Activated B cell treated with CpG ODN at 0.5 μM for 24 hours (primary cell): ENCODE measurements at regions not wholly inside any gene's neighbourhood (a gene's known extent, or its start where the extent isn't known, plus 50 kb on each side); places are given as distances from the start of the nearest gene placed in this dataset.

Experiments used
- ATAC-seq: fragments of 200-7000 bp; cut with Tn5 transposase; one replicate; pipeline ENCODE4 v1.10.0; 2021; ENCODE audit warnings: low read depth, mild to moderate bottlenecking, moderate library complexity
- CTCF ChIA-PET: fragments of 350-600 bp; sonication (Branson Sonifier 250); formaldehyde crosslinking; loops from one replicate; lab custom pipeline; 2021; ENCODE audit warnings: antibody characterized with exemption; lab: Charles Lee
- POLR2A ChIA-PET: fragments of 350-600 bp; sonication (Branson Sonifier 250); formaldehyde crosslinking; loops from one replicate; lab custom pipeline; 2021; ENCODE audit warnings: antibody characterized with exemption; lab: Charles Lee
- DNase-seq: peaks from one replicate; pipeline ENCODE4 v3.0.0; 2022
- H3K27ac Mint-ChIP-seq: one replicate; pipeline ENCODE4 v1.8.0; 2020; ENCODE audit warnings: mixed read lengths
- H3K27me3 Mint-ChIP-seq: one replicate; pipeline ENCODE4 v1.8.0; 2021; ENCODE audit warnings: mixed read lengths
- H3K36me3 Mint-ChIP-seq: one replicate; pipeline ENCODE4 v1.8.0; 2021; ENCODE audit warnings: low read depth, mixed read lengths
- H3K4me1 Mint-ChIP-seq: one replicate; pipeline ENCODE4 v1.8.0; 2021; ENCODE audit warnings: mixed read lengths
- H3K4me3 Mint-ChIP-seq: one replicate; pipeline ENCODE4 v1.8.0; 2020; ENCODE audit warnings: mild to moderate bottlenecking, mixed read lengths
- H3K9me3 Mint-ChIP-seq: one replicate; pipeline ENCODE4 v1.8.0; 2020; ENCODE audit warnings: mixed read lengths
- intact Hi-C: fragments of 100-400 bp; cut with micrococcal nuclease; formaldehyde crosslinking; loops from one replicate; pipeline ENCODE4 v1.15.1; 2024
- TF ChIP-seq, protein P1 (sequence below): fragments of 200-600 bp; IDR thresholded peaks from one replicate; pipeline ENCODE4 v1.8.0; 2022; ENCODE audit warnings: antibody characterized with exemption, mild to moderate bottlenecking

DNA sequence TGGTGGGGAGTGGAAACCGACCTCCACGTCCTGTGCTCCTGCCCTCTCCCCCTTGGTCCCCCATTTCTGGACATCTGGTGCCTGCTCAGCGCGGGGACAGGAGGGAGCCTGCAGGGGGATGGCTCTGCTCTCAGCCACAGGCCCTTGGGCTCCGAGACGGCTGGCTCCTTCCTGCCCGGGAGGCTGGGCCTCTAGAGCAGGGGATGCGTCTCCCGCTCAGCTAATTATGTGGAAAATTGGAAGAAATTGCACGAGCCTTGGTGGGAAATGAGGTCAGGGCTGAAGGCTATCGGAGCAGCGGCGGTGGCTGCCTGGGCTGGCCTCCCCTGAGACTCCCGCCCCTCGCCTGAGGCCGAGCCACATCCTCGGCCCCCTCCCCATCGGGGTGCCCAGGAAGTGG, 154.6 kb upstream of the CIBAR2 start:
- POLR2A ChIA-PET = no interaction called here
- H3K27ac Mint-ChIP-seq = no peak overlapping the region
- peaks cover 13% of the 10 kb centered on the region for H3K27me3 Mint-ChIP-seq
- ATAC-seq (no peak), DNase-seq (no peak)
- H3K36me3 Mint-ChIP-seq = no peaks in the 10 kb centered on the region
- TF ChIP-seq, protein P1, sequence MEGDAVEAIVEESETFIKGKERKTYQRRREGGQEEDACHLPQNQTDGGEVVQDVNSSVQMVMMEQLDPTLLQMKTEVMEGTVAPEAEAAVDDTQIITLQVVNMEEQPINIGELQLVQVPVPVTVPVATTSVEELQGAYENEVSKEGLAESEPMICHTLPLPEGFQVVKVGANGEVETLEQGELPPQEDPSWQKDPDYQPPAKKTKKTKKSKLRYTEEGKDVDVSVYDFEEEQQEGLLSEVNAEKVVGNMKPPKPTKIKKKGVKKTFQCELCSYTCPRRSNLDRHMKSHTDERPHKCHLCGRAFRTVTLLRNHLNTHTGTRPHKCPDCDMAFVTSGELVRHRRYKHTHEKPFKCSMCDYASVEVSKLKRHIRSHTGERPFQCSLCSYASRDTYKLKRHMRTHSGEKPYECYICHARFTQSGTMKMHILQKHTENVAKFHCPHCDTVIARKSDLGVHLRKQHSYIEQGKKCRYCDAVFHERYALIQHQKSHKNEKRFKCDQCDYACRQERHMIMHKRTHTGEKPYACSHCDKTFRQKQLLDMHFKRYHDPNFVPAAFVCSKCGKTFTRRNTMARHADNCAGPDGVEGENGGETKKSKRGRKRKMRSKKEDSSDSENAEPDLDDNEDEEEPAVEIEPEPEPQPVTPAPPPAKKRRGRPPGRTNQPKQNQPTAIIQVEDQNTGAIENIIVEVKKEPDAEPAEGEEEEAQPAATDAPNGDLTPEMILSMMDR = no peak
- no peak overlapping the region for H3K4me3 Mint-ChIP-seq
- no peaks in the 10 kb centered on the region for H3K9me3 Mint-ChIP-seq
- peaks cover 6% of the 10 kb centered on the region for H3K4me1 Mint-ChIP-seq
- CTCF ChIA-PET = interaction anchor here (1.1 kb wide), 1 partner anchor 14 kb away, joined by 3 read pairs; no protein-coding TSS in a partner anchor
- intact Hi-C loops = no loop called here

- Mint-ChIP-seq H3K36me3 (no peaks in the 10 kb centered on the region), H3K27me3 (peaks cover 7% of the 10 kb centered on the region), H3K27ac (no peak overlapping the region), H3K4me3 (no peak overlapping the region), H3K4me1 (peaks cover under 1% of the 10 kb centered on the region), H3K9me3 (no peaks in the 10 kb centered on the region)
- CTCF ChIA-PET = interaction anchor here (1.1 kb wide), 1 partner anchor 14 kb away, joined by 3 read pairs; no protein-coding TSS in a partner anchor
- ATAC-seq (no peak), DNase-seq (no peak)
- TF ChIP-seq, protein P1 = no peak
- POLR2A ChIA-PET = no interaction called here
- intact Hi-C loops = no loop called here
Observed at GRCh38 chr16:85267414-85267945, 155.2 kb upstream of the CIBAR2 start.

DNA sequence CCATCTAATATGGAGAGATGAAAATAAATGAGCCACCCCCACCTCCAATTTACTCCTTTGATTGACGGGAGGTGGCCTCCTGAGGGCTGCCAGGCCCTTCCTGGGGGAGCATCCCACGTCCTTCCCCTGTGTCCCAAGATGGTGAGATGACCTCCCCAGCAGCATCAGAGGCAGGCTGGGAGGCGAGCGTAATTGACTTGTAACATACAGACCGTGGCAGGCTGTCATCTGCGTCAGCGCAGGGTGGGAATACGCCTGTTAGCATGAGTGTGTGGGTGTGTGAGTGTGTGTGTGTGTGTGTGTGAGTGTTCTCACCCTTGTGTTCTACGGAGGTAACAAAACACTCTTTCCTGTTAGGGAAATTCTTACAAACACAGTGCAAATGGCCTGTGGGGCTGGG, 156.9 kb upstream of the CIBAR2 start:
- TF ChIP-seq, protein P1 = no peak
- DNase-seq = no peak
- Mint-ChIP-seq H3K27ac (no peak overlapping the region), H3K9me3 (no peaks in the 10 kb centered on the region), H3K27me3 (peaks cover 7% of the 10 kb centered on the region), H3K4me3 (no peak overlapping the region), H3K36me3 (no peaks in the 10 kb centered on the region), H3K4me1 (no peaks in the 10 kb centered on the region)
- no peak for ATAC-seq
- CTCF ChIA-PET = no interaction called here
- POLR2A ChIA-PET = no interaction called here
- intact Hi-C loops = no loop called here

DNA sequence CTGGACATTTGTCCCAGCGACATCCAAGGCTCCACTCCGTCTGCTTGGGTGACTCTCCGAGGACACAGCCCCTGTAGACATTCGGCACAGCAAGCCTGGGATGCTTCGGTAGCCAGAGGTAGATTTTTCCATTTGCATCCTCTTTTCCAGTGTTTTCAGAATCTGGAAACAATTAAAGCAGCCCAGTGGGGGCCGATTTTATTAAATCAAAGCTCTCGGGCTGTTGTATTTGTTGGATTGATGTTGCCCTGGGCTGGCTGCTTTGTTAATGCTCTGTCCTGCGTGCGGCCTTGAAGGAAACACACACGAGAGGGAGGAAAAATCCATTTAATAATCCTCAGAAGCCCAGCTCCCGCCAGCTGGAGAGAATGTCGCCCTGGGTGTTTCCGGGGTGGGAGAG, 158.1 kb upstream of the CIBAR2 start:
- no peak overlapping the region for H3K4me3 Mint-ChIP-seq

GRCh38 chr16:85271198-85271597, 158.9 kb upstream of the CIBAR2 start:
- Mint-ChIP-seq H3K36me3 (no peaks in the 10 kb centered on the region), H3K4me3 (no peak overlapping the region), H3K27me3 (peaks cover 7% of the 10 kb centered on the region), H3K9me3 (no peaks in the 10 kb centered on the region), H3K27ac (no peak overlapping the region), H3K4me1 (no peaks in the 10 kb centered on the region)
- intact Hi-C loops = no loop called here
- POLR2A ChIA-PET = no interaction called here
- DNase-seq (no peak), ATAC-seq (no peak)
- TF ChIP-seq, protein P1 = no peak
- CTCF ChIA-PET = no interaction called here

More for the DNA sequence above, 158.1 kb upstream of the CIBAR2 start:
- H3K36me3 Mint-ChIP-seq = no peaks in the 10 kb centered on the region
- POLR2A ChIA-PET = no interaction called here
- TF ChIP-seq, protein P1 = no peak
- no peaks in the 10 kb centered on the region for H3K9me3 Mint-ChIP-seq
- intact Hi-C loops = no loop called here
- CTCF ChIA-PET = no interaction called here
- DNase-seq = no peak
- no peaks in the 10 kb centered on the region for H3K4me1 Mint-ChIP-seq
- H3K27me3 Mint-ChIP-seq = peaks cover 7% of the 10 kb centered on the region
- ATAC-seq = no peak
- H3K27ac Mint-ChIP-seq = no peak overlapping the region
